HEK293 (cell line): ENCODE measurements at regions not wholly inside any gene's neighbourhood (a gene's known extent, or its start where the extent isn't known, plus 50 kb on each side); places are given as distances from the start of the nearest gene placed in this dataset.

Experiments
- GLIS2 ChIP-seq: fragments of 450-650 bp; formaldehyde crosslinking; IDR thresholded peaks from 2 replicates; pipeline ENCODE4 v1.5.1; 2016; ENCODE audit warnings: missing biosample characterization, missing genetic modification characterization
- IKZF3 ChIP-seq: fragments of 450-650 bp; IDR thresholded peaks from 2 replicates; pipeline ENCODE4 v1.5.0; 2018; ENCODE audit warnings: missing biosample characterization, mild to moderate bottlenecking, missing genetic modification characterization, moderate library complexity
- INSM2 ChIP-seq: fragments of 450-650 bp; formaldehyde crosslinking; IDR thresholded peaks from 2 replicates; pipeline ENCODE4 v1.5.1; 2016; ENCODE audit warnings: missing biosample characterization, missing genetic modification characterization
- KLF10 ChIP-seq: fragments of 450-650 bp; IDR thresholded peaks from 2 replicates; pipeline ENCODE4 v1.5.1; 2018; ENCODE audit warnings: missing biosample characterization, mild to moderate bottlenecking, missing genetic modification characterization
- MYNN ChIP-seq: fragments of 450-650 bp; formaldehyde crosslinking; IDR thresholded peaks from 2 replicates; pipeline ENCODE4 v1.5.1; 2016; ENCODE audit warnings: missing biosample characterization, missing genetic modification characterization, borderline replicate concordance
- MZF1 ChIP-seq: fragments of 450-650 bp; formaldehyde crosslinking; IDR thresholded peaks from 2 replicates; pipeline ENCODE4 v1.5.1; 2017; ENCODE audit warnings: missing biosample characterization, missing genetic modification characterization, borderline replicate concordance
- REST ChIP-seq: fragments of 450-650 bp; formaldehyde crosslinking; IDR thresholded peaks from 2 replicates; pipeline ENCODE4 v1.5.1; 2016; ENCODE audit warnings: missing biosample characterization, missing genetic modification characterization
- SP7 ChIP-seq: fragments of 450-650 bp; formaldehyde crosslinking; IDR thresholded peaks from 2 replicates; pipeline ENCODE4 v1.5.1; 2016; ENCODE audit warnings: missing biosample characterization, missing genetic modification characterization
- TRIM28 ChIP-seq: IDR thresholded peaks from 2 replicates; pipeline ENCODE4 v1.6.1; 2011; ENCODE audit warnings: low read length, control low read depth, borderline replicate concordance
- YY2 ChIP-seq: fragments of 450-650 bp; formaldehyde crosslinking; IDR thresholded peaks from 2 replicates; pipeline ENCODE4 v1.5.1; 2016; ENCODE audit warnings: missing biosample characterization, missing genetic modification characterization
- ZBTB48 ChIP-seq: fragments of 450-650 bp; formaldehyde crosslinking; IDR thresholded peaks from 2 replicates; pipeline ENCODE4 v1.5.1; 2016; ENCODE audit warnings: missing biosample characterization, missing genetic modification characterization
- ZFHX2 ChIP-seq: fragments of 450-650 bp; formaldehyde crosslinking; conservative IDR thresholded peaks from 2 replicates; pipeline ENCODE4 v1.5.1; 2016; ENCODE audit warnings: missing biosample characterization, missing genetic modification characterization
- ZFP69B ChIP-seq: fragments of 450-650 bp; formaldehyde crosslinking; IDR thresholded peaks from 2 replicates; pipeline ENCODE4 v1.5.1; 2016; ENCODE audit warnings: missing biosample characterization, missing genetic modification characterization
- ZNF121 ChIP-seq: fragments of 450-650 bp; formaldehyde crosslinking; IDR thresholded peaks from 2 replicates; pipeline ENCODE4 v1.5.1; 2016; ENCODE audit warnings: missing biosample characterization, missing genetic modification characterization
- ZNF16 ChIP-seq: fragments of 450-650 bp; formaldehyde crosslinking; IDR thresholded peaks from 2 replicates; pipeline ENCODE4 v1.5.1; 2016; ENCODE audit warnings: low read depth, missing biosample characterization, missing genetic modification characterization
- ZNF169 ChIP-seq: fragments of 450-650 bp; formaldehyde crosslinking; IDR thresholded peaks from 2 replicates; pipeline ENCODE4 v1.5.1; 2016; ENCODE audit warnings: missing biosample characterization, missing genetic modification characterization
- ZNF184 ChIP-seq: fragments of 450-650 bp; IDR thresholded peaks from 2 replicates; pipeline ENCODE4 v1.5.1; 2018; ENCODE audit warnings: missing biosample characterization, mild to moderate bottlenecking, missing genetic modification characterization
- ZNF211 ChIP-seq: fragments of 450-650 bp; formaldehyde crosslinking; IDR thresholded peaks from 2 replicates; pipeline ENCODE4 v1.5.1; 2016; ENCODE audit warnings: low read depth, missing biosample characterization, missing genetic modification characterization
- ZNF248 ChIP-seq: fragments of 450-650 bp; formaldehyde crosslinking; IDR thresholded peaks from 2 replicates; pipeline ENCODE4 v1.5.1; 2017; ENCODE audit warnings: missing biosample characterization, missing genetic modification characterization
- ZNF488 ChIP-seq: fragments of 450-650 bp; formaldehyde crosslinking; IDR thresholded peaks from 2 replicates; pipeline ENCODE4 v1.5.1; 2016; ENCODE audit warnings: missing biosample characterization, missing genetic modification characterization
- ZNF518A ChIP-seq: fragments of 450-650 bp; formaldehyde crosslinking; conservative IDR thresholded peaks from 2 replicates; pipeline ENCODE4 v1.5.1; 2016; ENCODE audit warnings: low read depth, missing biosample characterization, missing genetic modification characterization
- ZNF529 ChIP-seq: fragments of 450-650 bp; formaldehyde crosslinking; IDR thresholded peaks from 2 replicates; pipeline ENCODE4 v1.5.1; 2017; ENCODE audit warnings: missing genetic modification characterization, missing biosample characterization; ENCODE audit not compliant: insufficient replicate concordance
- ZNF707 ChIP-seq: fragments of 450-650 bp; formaldehyde crosslinking; IDR thresholded peaks from 2 replicates; pipeline ENCODE4 v1.5.1; 2016; ENCODE audit warnings: missing biosample characterization, missing genetic modification characterization
- ZNF76 ChIP-seq: fragments of 450-650 bp; formaldehyde crosslinking; IDR thresholded peaks from 2 replicates; pipeline ENCODE4; 2016; ENCODE audit warnings: low read depth, missing biosample characterization, missing genetic modification characterization, borderline replicate concordance
- ZNF843 ChIP-seq: fragments of 450-650 bp; formaldehyde crosslinking; IDR thresholded peaks from 2 replicates; pipeline ENCODE4 v1.5.1; 2016; ENCODE audit warnings: missing biosample characterization, missing genetic modification characterization
- TF ChIP-seq, protein P1 (sequence below): fragments of 450-650 bp; formaldehyde crosslinking; IDR thresholded peaks from 2 replicates; pipeline ENCODE4 v1.5.1; 2016; ENCODE audit warnings: missing biosample characterization, missing genetic modification characterization, low read depth
- TF ChIP-seq, protein P2 (sequence below): fragments of 450-650 bp; formaldehyde crosslinking; IDR thresholded peaks from 2 replicates; pipeline ENCODE4 v1.5.1; 2016; ENCODE audit warnings: missing biosample characterization, missing genetic modification characterization

DNA sequence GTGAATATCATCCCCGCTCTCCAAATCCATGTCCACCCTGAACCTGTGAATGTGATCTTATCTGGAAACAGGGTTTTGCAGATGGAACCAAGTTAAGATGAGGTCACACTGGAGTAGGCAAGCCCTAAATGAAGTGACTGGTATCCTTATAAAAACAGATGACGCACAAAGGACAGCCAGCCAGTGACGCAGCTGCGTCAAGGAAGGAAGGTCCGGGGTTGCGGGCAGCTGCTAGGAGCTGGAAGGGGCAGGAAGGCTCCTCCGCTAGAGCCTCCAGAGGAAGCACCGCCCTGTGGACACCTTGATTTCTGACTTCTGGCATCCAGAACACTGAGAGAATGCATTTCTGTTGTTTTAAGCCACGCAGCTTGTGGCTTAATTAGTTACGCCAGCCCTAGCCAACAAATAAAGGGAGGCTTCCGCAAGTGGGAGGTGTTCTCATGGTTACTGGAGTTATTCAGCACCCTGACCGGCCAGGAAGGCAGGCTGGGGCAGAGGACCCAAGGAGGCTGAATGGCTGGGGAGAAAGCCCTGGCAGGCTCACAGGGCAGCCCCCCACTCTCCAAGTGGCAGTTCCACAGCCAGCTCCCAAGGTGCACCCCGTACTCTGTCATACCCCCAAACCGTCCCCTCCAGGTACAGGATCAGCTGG lies 127.6 kb upstream of the NCOR2 start (continued):
- TF ChIP-seq, protein P1, sequence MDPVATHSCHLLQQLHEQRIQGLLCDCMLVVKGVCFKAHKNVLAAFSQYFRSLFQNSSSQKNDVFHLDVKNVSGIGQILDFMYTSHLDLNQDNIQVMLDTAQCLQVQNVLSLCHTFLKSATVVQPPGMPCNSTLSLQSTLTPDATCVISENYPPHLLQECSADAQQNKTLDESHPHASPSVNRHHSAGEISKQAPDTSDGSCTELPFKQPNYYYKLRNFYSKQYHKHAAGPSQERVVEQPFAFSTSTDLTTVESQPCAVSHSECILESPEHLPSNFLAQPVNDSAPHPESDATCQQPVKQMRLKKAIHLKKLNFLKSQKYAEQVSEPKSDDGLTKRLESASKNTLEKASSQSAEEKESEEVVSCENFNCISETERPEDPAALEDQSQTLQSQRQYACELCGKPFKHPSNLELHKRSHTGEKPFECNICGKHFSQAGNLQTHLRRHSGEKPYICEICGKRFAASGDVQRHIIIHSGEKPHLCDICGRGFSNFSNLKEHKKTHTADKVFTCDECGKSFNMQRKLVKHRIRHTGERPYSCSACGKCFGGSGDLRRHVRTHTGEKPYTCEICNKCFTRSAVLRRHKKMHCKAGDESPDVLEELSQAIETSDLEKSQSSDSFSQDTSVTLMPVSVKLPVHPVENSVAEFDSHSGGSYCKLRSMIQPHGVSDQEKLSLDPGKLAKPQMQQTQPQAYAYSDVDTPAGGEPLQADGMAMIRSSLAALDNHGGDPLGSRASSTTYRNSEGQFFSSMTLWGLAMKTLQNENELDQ (tag by site-specific recombination), result no peak
- TF ChIP-seq TRIM28 (no peak), ZNF76 (tag by site-specific recombination) (no peak), ZNF211 (tag by site-specific recombination) (no peak), ZNF488 (tag by site-specific recombination) (no peak), ZFHX2 (tag by site-specific recombination) (peak; percentile 70), ZFP69B (0 out of 2 replicates have a peak, but pooled peaks have one; percentile 28), ZNF529 (tag by site-specific recombination) (no peak), ZBTB48 (tag by site-specific recombination) (no peak), IKZF3 (tag by site-specific recombination) (peak; percentile 64; the same call in 1 of the 2 replicates), INSM2 (tag by site-specific recombination) (peak; percentile 93), KLF10 (tag by site-specific recombination) (peak; percentile 70), SP7 (tag by site-specific recombination) (peak; percentile 83), ZNF843 (tag by site-specific recombination) (peak; percentile 66), REST (tag by site-specific recombination) (peak; percentile 31; the same call in 1 of the 2 replicates), GLIS2 (tag by site-specific recombination) (no peak; the same call in 1 of the 2 replicates), MZF1 (tag by site-specific recombination) (no peak), ZNF707 (tag by site-specific recombination) (no peak), ZNF121 (tag by site-specific recombination) (no peak), ZNF518A (tag by site-specific recombination) (no peak), YY2 (tag by site-specific recombination) (no peak), ZNF184 (tag by site-specific recombination) (peak; percentile 13; the same call in 1 of the 2 replicates), MYNN (tag by site-specific recombination) (no peak), ZNF169 (tag by site-specific recombination) (no peak), ZNF248 (tag by site-specific recombination) (no peak), ZNF16 (tag by site-specific recombination) (no peak)
- TF ChIP-seq, protein P2, sequence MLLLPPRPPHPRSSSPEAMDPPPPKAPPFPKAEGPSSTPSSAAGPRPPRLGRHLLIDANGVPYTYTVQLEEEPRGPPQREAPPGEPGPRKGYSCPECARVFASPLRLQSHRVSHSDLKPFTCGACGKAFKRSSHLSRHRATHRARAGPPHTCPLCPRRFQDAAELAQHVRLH (tag by site-specific recombination), result no peak
